HTR-8/SVneo (cell line): ENCODE measurements at regions not wholly inside any gene's neighbourhood (a gene's known extent, or its start where the extent isn't known, plus 50 kb on each side); places are given as distances from the start of the nearest gene placed in this dataset.

Experiments
- DNase-seq: peaks from one replicate; pipeline ENCODE4 v3.0.0; 2011; ENCODE audit warnings: low spot score, mixed read lengths; ENCODE audit not compliant: insufficient read length
- FAIRE-seq: peaks from 2 replicates; lab custom pipeline; 2011; peaks lifted over from hg19 to GRCh38; lab: Jason Lieb, UNC

DNA sequence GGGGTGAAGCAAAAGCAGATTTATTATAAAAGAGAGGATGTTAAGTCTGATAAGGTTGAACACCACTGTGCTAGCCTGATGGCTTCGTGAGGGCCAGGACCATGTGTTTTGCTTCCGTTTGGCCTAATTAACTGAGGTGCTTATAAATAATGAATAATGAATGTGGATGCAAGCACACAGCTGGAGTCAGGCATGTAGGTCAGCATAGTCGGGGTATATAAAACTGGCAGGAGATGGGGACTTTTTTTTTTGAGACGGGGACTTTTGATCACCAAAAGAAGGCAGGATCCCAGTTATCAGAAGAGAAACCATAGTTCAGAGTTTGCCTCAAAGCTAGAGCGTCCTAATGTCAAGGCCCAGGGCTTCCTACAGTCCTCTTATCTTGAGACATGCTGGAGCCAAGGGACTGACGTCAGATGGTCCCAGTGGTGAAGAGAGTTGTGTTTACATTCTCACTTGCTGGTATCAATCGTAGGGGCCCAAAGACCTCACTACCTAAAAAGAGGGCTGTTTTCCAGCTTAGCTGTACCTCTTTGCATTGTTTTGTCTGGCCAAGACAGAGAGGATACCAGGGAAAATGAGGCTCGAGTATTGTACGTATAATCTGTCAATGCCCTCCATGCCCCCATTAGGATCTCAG, 50.4 kb downstream of the RTL9 start:
- FAIRE-seq (no peak), DNase-seq (no peak)

DNA sequence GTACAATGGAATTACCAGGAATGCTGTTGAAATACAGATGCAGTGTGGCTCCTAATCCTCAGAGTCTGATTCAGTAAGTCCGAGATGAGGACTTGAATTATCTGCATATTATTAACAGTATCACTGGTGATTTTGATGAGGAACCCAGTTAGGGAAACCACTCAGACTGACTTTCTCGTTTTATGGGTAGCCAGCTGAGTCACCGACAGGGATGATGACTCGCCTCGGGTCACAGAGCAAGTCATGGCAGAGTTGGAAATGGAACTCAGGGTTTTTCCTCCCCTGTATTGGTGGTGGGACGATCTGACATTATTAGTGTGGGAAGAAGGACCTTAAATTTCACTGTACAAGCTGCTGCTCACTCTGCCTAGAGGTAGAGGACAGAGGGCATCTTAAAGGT, 51.3 kb downstream of the RTL9 start:
- no peak for DNase-seq
- FAIRE-seq = no peak

DNA sequence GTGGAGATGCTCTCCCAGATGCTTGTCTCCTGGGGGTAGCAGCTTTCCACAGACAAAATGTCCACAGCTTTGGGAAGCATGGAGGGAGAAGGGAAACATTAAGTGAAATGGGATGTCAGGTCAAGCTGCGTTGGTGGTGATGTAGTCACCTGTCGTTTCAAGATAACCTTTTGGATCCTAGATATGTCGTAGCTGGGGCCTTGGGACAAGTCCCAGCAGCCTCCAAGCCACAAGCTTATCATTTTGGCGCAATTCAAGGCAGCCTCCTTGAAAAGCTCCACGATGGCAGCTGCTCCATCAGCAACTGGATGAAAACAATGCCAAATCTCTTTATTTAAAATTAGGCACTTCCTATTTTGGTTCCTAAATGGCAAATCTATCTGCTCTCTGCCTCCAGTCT, 52.0 kb downstream of the RTL9 start:
- FAIRE-seq = no peak

DNA sequence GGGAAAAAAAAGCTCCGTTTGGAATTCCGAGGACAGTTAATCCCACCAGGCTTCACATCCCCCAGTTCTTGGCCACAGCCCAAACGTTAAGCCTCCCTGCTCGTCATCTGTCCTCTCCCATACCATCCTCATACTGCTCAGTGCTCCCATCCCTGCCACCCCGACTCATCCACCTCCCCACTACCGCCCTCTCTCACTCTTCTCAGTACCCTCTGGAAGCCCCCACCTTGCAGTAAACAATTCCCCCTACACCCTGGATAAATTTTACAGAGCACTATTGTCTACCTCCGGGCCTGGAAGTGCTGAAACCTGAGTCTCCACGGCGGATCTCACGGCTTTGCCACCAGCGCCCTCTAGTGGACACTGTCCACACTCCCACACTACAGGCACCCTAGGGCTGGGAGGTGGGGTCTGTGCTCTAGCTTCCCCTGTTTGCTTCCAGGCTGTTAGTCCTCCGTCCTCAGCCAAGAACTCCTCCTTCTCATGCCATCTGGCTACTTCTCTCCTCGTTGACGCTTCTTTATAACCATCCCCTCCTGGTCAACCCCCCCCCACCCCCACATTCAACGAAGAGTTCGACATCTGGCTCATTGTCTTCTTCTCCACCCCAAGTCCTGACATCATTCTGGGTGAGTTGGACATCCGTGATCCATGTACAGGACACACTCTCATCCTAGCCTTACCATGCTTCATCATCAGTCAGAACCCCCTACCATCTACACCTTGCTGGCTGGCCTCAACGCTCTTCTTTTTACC, 54.5 kb downstream of the RTL9 start:
- no peak for FAIRE-seq
- no peak for DNase-seq

More for the DNA sequence above, 52.0 kb downstream of the RTL9 start:
- no peak for DNase-seq

DNA sequence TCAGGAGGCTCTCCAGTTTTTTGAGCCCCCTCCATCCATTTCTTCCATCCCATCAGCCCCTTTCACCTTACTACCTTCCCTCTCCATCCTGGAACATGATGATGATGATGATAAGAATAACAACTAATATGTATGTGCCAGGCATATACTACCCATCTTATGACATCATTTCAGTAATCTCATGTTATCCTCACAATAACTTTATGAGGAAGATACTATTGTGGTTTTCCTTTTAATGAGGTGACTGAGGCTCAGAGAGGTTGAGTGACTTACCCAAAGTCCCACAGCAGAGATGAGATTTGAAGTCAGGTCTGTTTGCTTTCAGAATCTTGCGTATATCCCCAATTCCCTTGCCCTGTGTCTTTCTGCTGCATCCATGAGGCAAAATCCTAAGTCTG, 55.1 kb downstream of the RTL9 start:
- FAIRE-seq = no peak

DNA sequence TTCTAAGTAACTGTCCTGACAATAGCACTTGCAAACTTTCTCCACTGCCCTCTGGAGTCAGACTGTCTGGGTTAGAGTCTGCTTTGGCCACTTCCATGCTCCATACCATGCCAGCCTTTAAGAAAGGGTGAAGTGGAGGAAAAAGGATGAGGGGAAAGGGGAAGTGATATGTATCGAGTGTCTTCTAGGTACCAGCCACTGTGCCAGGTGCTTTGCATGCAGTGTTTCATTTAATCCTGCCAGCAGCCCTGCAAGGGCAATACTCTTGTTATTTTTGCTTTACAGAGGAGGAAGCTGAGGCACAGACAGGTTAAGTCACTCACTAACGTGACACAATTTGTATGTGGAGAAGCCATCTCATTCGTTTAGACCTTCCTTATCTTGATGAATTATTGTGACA, 55.6 kb downstream of the RTL9 start:
- FAIRE-seq (no peak), DNase-seq (no peak)

More for the DNA sequence above, 55.1 kb downstream of the RTL9 start:
- no peak for DNase-seq

DNA sequence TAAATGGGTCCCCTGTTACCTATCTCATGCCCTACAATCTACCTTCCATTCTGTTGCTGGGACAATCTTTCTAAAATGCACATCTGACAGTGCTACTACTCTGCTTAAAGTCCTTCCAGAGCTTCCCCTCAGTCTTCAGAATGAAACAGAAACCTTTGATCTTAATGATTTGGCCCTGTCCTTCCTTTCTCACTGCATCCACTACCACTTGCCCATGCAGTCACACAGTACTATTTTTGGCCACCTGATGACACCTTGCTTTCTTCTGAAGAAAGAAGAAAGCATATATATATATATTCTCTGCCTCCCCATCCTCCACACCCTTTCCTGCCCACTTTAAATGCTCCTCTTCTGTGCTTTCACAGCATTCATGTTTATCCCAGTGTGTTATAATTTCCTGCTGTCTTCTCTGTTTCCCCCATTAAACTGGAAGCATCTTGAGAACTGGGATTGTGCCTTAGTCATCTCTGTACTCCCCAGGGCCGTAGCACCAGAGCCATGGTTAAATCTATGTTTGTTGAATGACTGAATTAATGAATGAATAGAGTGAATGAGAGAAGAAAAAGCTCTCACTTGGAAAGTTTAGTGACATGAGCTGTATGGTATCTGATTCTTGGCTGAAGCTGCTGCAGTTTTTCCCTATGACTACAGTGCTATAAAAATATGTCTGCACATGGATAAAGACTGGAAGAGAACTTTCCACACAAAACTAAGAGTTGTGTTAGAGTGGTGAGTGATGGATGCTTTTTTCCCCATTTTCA, 56.2 kb downstream of the RTL9 start:
- FAIRE-seq (no peak), DNase-seq (no peak)

DNA sequence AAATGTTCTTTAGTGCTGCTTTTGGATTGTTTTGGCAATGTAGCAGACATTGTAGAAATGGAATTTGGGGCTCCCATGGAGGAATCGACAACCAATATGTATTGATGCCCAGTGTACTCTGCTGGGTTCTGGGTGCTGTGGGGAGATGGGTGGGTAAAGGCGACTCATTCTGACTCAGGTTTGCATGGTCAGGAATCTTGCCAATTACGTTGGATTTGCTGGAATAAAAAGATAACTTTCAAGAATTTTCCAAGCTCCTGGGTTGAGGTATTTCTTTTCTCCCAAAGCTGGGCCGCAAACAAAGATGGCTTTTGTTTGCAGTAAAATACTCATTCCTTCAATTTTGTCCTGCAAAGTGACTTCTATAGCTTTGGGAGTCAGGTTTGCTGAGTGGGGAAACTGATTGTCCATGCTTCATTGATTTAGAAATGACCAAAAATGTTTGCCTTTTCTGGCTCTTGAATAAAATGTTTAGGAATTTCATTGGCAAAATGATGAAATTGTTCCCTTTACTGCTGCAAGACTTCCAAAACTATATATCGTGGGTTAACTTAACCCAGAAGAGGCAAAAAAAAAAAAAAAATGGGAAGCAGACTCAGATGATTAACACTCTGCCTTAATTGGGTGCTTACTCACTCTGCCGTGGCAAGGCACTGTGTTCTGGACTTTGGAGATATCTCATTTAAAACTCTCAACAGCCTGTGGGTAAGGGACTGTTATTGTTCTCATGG, 57.0 kb downstream of the RTL9 start:
- FAIRE-seq (no peak), DNase-seq (no peak)

DNA sequence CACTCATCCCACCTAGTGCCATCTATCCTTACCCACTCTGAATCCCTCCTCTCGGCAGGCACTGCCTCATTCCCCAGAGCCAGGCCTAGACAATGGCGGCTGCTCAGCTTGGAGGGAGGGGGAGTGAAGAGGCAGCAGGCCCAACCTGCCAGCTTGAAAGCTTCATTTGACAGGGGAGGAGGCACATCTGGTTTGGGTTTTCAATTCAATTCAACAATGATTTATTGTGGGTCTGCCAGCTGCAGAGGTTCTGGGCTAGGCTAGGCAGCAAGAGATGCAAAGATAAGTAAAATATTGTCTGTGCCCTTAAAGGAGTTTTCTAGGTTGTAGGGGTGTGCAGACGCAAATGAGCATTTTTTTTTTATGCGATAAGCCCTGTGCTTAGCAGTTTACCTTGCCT, 58.5 kb downstream of the RTL9 start:
- FAIRE-seq (no peak), DNase-seq (no peak)

DNA sequence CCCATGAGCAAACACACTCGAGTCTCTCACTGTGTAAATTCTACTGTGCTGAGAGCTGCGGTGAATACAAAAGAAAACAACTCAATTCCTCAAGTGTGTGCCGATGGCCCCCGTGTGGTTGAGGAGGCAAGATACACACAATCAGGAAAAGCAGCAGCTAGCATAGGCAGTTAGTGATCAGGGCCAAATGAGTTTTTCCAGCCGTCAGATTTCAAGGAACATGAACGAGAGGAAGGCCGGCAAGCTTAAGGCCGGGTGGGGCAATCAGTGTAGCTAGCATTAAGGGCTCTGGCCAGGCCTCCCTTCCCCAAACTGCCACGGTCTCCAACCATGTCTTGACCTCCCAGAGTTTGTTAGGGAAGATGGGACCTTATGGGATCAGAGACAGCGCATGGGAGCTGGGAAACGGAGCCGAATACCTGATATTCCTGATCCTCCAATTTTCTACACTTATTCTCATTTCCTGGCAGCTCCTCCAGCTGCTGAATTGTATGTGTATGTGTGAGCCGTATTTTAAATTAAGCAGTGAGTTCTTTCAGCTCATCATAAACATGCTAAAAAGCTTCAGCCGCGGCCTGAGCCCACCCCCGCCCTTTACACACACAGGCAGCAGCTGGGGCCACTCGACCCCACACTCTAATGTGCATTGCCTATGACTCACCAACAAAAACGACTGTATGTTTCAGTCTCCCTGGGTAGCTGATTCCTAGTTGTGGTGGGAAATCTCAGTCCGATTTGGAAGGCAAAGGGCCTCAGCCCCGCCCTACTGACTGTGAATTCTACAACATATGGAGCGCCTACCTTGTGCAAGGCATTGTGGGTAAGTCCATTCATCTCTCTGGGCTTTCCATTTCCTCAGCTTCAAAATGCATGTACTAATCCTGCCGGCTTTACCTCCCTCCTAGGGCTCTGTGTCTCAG, 59.9 kb downstream of the RTL9 start:
- FAIRE-seq = no peak
- DNase-seq = no peak

DNA sequence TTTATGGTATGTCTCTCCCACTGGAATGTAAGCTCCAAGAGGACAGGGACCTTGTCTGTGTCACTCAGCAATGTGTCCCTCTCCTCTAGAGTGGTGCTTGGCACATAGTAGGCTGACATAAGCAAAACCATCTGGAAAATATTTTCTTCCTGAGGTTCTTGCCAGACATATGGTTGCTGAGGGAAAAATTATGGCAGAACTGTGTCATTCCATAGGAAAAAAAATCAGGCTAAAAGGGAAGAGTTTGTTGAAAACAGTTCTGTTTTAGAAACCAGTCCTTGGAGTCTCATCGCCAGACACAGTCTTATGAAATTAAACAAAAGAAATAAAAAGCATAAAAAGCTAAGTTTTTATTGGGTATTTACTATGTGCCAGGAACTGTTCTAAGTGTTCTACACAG, 60.9 kb downstream of the RTL9 start:
- FAIRE-seq (no peak), DNase-seq (no peak)

DNA sequence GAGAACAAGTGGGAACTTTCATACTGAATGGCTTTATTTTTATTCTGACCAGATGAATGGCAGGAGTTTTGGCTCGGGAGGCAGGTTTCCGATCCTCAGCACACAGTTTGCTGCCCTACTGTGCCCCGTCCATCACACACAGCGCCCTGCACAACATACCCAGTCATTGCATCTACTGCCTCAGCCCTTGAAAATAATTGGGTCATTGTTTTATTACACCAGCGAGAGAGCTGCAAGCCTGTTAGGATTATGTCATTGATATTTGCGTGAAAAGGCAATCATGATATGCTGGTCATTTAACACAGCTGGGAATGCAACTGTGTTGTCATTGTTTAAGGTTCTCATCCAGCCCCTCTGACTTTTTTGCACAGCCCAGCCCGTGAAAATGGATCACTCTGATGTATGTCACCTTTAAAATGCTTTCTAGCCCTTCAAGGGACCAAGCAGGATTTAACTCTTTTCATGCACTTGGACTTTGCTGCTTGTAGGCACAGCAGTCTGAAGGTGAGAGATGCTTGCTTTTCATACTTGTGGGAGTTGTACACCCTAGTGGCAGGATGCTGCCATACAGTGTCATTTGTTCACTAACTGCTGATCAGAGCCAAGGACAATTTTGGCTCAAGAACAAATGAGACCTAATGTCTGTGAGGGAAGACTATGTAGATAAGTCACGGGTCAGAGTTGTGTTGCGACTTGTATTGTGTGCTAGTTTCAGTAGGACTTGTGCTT, 62.3 kb downstream of the RTL9 start:
- FAIRE-seq (no peak), DNase-seq (no peak)

DNA sequence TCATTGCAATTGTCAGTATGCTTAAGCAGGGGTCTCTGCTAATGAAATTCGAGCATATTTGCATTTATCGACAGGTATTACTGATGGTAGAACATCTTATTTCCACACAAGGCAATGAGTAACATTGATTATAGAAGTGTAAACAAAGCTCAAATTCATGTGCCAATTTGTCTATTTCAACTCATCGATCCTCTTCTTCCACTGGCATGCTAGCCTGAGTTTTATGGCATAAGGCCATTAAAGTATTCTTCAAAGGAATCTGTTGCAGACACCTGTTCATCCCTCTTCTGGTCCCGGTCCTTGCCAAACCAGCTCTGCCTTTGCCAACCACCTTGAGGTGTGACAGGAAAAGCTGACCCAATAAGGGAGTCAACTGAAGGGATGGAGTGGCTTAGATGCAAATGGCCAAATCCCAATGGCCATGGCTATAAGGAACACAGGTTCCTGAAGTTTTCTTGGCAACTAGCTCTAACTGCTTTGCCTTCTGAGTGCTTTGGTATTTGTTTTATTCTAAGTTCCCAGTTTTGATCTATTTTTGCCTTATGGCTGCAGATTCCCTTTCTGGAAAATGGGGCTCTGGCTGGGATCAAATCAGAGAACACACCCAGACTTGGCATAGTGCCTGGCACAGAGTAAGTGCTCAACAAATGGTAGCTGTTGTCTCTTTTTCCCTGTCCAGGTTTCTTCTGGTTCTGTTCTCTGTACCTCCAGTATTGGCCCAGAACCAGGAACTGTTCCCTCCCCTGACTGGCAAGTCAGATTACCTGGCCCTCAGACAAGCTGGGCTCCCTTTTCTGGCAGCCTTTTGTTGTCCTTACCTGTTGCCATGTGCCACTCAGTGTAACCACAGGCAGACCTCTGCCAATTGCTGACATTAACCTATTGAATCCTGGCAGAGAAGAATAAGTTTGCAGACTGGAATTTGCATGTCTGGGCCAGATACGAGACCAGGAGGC, 63.1 kb downstream of the RTL9 start:
- DNase-seq = no peak
- FAIRE-seq = no peak

DNA sequence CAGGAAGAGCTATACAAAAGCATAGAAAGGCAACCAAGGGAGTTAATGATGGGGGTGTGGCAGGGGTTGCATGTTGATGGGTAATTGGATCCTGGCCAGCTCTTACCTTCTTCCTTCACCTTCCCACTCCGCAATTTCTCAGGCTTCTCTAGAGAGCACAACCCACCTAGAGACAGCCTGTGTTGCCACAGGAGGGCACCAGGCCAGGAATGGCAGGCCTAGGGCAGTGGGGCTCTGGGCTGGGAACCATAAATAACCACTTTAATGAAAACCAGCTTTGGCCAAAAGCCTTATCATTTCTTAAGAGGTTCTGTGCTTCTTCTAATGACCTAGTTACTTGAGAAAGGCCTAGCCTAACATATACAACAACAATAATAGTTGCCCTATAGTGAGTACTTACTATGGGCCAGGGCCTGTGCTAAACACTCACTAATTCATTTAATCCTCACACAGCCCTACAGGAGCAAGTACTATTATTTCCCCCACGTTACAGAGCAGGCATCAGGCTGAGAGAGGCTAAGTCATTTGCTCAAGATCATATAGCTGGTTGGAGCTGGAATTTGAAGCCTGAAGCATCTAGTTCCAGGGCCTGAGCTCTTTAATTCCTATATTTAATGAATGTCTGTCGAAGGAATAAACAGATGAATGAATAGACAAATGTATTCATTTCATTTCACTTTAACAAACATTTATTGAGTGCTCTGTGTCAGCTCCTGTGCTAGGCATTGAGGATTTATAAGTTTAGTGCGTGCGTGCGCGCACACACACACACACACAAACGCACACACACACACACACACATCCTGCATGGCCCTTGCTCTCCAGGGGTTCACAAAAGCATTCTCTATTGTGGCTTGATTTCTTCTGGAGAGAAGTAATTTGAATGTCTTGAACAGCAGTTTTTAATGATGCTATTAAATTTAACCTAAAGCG, 66.8 kb downstream of the RTL9 start:
- DNase-seq = no peak
- no peak for FAIRE-seq

DNA sequence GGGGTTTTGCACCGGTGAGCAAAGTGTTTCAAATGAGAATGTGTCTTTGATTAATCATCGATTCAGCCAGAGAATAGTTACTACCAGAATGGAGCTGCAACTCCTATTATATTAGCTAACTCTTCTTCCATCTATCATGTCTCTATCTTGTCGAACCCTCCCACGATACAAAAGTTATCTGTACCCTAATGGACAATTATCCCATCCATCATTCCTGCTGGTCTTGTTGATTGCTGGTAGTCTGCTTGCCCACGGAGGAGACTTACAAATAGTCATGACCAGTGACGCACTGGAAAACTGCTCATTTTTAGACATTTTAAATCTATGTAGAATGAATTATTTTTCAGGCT, 67.5 kb downstream of the RTL9 start:
- DNase-seq (no peak), FAIRE-seq (no peak)

DNA sequence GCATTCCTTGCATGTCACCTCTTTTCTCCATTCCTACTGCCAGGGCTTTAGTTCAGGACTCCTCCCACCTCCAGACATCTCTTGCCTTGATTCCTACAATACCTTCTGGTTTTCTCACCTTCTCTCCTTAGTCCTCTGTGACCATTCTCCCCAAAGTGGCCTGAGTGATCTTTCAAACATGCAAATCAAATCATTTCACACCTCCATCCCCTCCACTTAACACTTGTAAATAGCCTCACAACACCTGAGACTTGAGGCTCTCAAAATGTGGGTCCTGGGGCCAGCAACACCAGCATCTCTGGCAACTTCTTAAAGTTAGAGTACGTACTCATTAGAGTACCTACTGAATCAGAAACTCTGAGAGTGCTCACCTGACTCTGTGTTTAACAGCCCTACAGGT, 68.4 kb downstream of the RTL9 start:
- FAIRE-seq = no peak

DNA sequence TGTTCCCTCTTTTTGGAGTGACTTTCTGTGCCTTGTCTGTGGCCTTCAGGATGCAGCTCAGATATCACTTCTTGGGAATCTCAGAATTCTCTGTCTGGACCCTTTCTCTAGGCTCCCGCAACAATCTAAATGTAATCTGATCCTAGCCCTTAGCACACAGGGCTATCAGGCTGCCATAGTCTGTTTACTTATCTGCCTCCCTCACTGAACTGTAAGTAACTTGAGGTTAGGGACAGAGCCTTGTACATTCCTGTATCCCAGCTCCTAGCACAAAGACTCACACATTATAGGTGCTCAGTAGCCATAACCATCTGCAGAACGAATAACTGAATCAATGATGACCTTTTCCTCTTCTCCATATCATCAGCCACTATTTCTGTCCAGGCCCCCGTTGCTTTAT, 69.5 kb downstream of the RTL9 start:
- DNase-seq (no peak), FAIRE-seq (no peak)

More for the DNA sequence above, 68.4 kb downstream of the RTL9 start:
- DNase-seq = no peak
